ENCODE measurements at regions not wholly inside any gene's neighbourhood (a gene's known extent, or its start where the extent isn't known, plus 50 kb on each side); places are given as distances from the start of the nearest gene placed in this dataset.

GRCh38 chr21:23402929-23403520, 2204.3 kb downstream of the MRPL39 start:
- Histone ChIP-seq H3K4me1 (ENCODE audit: insufficient read depth, low read length, poor library complexity, severe bottlenecking) (no peaks in the 10 kb centered on the region), H3K9ac (ENCODE audit: low read depth, low read length, poor library complexity, severe bottlenecking) (no peak overlapping the region), H3K27me3 (ENCODE audit: insufficient read depth, low read length, poor library complexity, severe bottlenecking) (no peaks in the 10 kb centered on the region), H3K79me2 (ENCODE audit: insufficient read depth, low read length) (no peaks in the 10 kb centered on the region), H3K4me3 (ENCODE audit: low read length, poor library complexity, severe bottlenecking) (no peak overlapping the region), H2AFZ (ENCODE audit: low read length) (no peak overlapping the region), H3K36me3 (ENCODE audit: insufficient read depth, low read length) (no peaks in the 10 kb centered on the region), H3K9me2 (replicated peaks; ENCODE audit: low read depth, low read length) (no peaks in the 10 kb centered on the region), H3K4me2 (ENCODE audit: low read depth, low read length, poor library complexity, severe bottlenecking) (no peak overlapping the region), H3K9me3 (ENCODE audit: insufficient read depth, low read depth, low read length) (no peaks in the 10 kb centered on the region), H4K20me1 (ENCODE audit: insufficient read depth, low read length, poor library complexity, severe bottlenecking) (no peaks in the 10 kb centered on the region), H3F3A (ENCODE audit: low read depth) (no peaks in the 10 kb centered on the region)
- no peak for TF ChIP-seq CTCF (conservative IDR thresholded peaks at IDR 0.05; ENCODE audit: low read length)
- no peak for TF ChIP-seq EZH2phosphoT487 (IDR thresholded peaks at IDR 0.05; ENCODE audit: borderline replicate concordance)

GRCh38 chr21:23401278-23401677, 2206.0 kb downstream of the MRPL39 start:
- Histone ChIP-seq H3K4me2 (ENCODE audit: low read depth, low read length, poor library complexity, severe bottlenecking) (no peak overlapping the region), H3K79me2 (ENCODE audit: insufficient read depth, low read length) (no peaks in the 10 kb centered on the region), H4K20me1 (ENCODE audit: insufficient read depth, low read length, poor library complexity, severe bottlenecking) (no peaks in the 10 kb centered on the region), H3K4me3 (ENCODE audit: low read length, poor library complexity, severe bottlenecking) (no peak overlapping the region), H3K4me1 (ENCODE audit: insufficient read depth, low read length, poor library complexity, severe bottlenecking) (no peaks in the 10 kb centered on the region), H3K9me2 (replicated peaks; ENCODE audit: low read depth, low read length) (no peaks in the 10 kb centered on the region), H3F3A (ENCODE audit: low read depth) (no peaks in the 10 kb centered on the region), H3K27me3 (ENCODE audit: insufficient read depth, low read length, poor library complexity, severe bottlenecking) (no peaks in the 10 kb centered on the region), H2AFZ (ENCODE audit: low read length) (no peak overlapping the region), H3K9ac (ENCODE audit: low read depth, low read length, poor library complexity, severe bottlenecking) (no peak overlapping the region), H3K9me3 (ENCODE audit: insufficient read depth, low read depth, low read length) (no peaks in the 10 kb centered on the region), H3K36me3 (ENCODE audit: insufficient read depth, low read length) (no peaks in the 10 kb centered on the region)
- peak; percentile 47 for TF ChIP-seq CTCF (conservative IDR thresholded peaks at IDR 0.05; ENCODE audit: low read length)
- TF ChIP-seq EZH2phosphoT487 (IDR thresholded peaks at IDR 0.05; ENCODE audit: borderline replicate concordance): no peak

- H4K20me1 ChIP-seq (ENCODE audit: insufficient read depth, low read length, poor library complexity, severe bottlenecking): no peaks in the 10 kb centered on the region
- no peaks in the 10 kb centered on the region for H3K27me3 ChIP-seq (ENCODE audit: insufficient read depth, low read length, poor library complexity, severe bottlenecking)
- TF ChIP-seq EZH2phosphoT487 (IDR thresholded peaks at IDR 0.05; ENCODE audit: borderline replicate concordance) (no peak), CTCF (conservative IDR thresholded peaks at IDR 0.05; ENCODE audit: low read length) (no peak)
- no peaks in the 10 kb centered on the region for H3K4me1 ChIP-seq (ENCODE audit: insufficient read depth, low read length, poor library complexity, severe bottlenecking)
- no peaks in the 10 kb centered on the region for H3K79me2 ChIP-seq (ENCODE audit: insufficient read depth, low read length)
- H3K9me2 ChIP-seq (replicated peaks; ENCODE audit: low read depth, low read length): no peaks in the 10 kb centered on the region
- no peaks in the 10 kb centered on the region for H3F3A ChIP-seq (ENCODE audit: low read depth)
- no peaks in the 10 kb centered on the region for H3K9me3 ChIP-seq (ENCODE audit: insufficient read depth, low read depth, low read length)
- no peak overlapping the region for H3K9ac ChIP-seq (ENCODE audit: low read depth, low read length, poor library complexity, severe bottlenecking)
- no peak overlapping the region for H3K4me3 ChIP-seq (ENCODE audit: low read length, poor library complexity, severe bottlenecking)
- no peak overlapping the region for H2AFZ ChIP-seq (ENCODE audit: low read length)
- no peak overlapping the region for H3K4me2 ChIP-seq (ENCODE audit: low read depth, low read length, poor library complexity, severe bottlenecking)
- no peaks in the 10 kb centered on the region for H3K36me3 ChIP-seq (ENCODE audit: insufficient read depth, low read length)
Observed at GRCh38 chr21:23398726-23399125, 2208.6 kb downstream of the MRPL39 start.

All from Loucy (cell line).